Epithelial cell of esophagus (primary cell): ENCODE measurements at regions not wholly inside any gene's neighbourhood (a gene's known extent, or its start where the extent isn't known, plus 50 kb on each side); places are given as distances from the start of the nearest gene placed in this dataset.
"Not testable (repeated sequence)": the region's sequence is repeated elsewhere in the genome, so short reads cannot be mapped to it uniquely, and the experiment has no call there.

Source experiments
- DNase-seq: peaks from one replicate; pipeline ENCODE4 v3.0.0; 2010; ENCODE audit warnings: low read depth
- H3K4me3 ChIP-seq: 2 replicates; pipeline ENCODE4 v1.5.1; 2011; ENCODE audit warnings: mild to moderate bottlenecking, low read length, control low read depth
- TF ChIP-seq, protein P1 (sequence below): IDR thresholded peaks from 2 replicates; pipeline ENCODE4 v1.5.1; 2011; ENCODE audit warnings: low read depth, mild to moderate bottlenecking, low read length, control low read depth, inconsistent platforms; ENCODE audit not compliant: insufficient read depth; ENCODE audit errors: missing control alignments

DNA sequence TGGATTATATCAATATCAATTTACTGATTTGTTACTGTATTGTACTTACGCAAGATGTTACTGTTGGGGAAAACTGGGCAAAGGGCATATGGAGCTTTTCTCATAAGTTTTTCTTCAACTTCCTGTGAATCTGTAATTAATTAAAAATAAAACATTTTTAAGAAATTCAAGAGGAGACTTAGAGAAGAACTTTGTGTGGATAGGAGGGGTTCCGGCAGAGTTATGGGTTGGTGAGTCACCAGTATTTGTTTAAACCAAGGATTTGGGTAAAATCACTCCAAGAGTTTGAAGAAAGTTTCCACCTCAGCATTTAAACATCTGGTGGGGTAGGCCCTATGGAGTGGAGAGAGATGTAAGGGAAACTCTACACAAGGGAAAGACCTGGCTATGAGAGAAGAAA is 379.6 kb downstream of the TSHZ3 start:
- TF ChIP-seq, protein P1, sequence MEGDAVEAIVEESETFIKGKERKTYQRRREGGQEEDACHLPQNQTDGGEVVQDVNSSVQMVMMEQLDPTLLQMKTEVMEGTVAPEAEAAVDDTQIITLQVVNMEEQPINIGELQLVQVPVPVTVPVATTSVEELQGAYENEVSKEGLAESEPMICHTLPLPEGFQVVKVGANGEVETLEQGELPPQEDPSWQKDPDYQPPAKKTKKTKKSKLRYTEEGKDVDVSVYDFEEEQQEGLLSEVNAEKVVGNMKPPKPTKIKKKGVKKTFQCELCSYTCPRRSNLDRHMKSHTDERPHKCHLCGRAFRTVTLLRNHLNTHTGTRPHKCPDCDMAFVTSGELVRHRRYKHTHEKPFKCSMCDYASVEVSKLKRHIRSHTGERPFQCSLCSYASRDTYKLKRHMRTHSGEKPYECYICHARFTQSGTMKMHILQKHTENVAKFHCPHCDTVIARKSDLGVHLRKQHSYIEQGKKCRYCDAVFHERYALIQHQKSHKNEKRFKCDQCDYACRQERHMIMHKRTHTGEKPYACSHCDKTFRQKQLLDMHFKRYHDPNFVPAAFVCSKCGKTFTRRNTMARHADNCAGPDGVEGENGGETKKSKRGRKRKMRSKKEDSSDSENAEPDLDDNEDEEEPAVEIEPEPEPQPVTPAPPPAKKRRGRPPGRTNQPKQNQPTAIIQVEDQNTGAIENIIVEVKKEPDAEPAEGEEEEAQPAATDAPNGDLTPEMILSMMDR = no peak
- no peak overlapping the region for H3K4me3 ChIP-seq
- no peak for DNase-seq

DNA sequence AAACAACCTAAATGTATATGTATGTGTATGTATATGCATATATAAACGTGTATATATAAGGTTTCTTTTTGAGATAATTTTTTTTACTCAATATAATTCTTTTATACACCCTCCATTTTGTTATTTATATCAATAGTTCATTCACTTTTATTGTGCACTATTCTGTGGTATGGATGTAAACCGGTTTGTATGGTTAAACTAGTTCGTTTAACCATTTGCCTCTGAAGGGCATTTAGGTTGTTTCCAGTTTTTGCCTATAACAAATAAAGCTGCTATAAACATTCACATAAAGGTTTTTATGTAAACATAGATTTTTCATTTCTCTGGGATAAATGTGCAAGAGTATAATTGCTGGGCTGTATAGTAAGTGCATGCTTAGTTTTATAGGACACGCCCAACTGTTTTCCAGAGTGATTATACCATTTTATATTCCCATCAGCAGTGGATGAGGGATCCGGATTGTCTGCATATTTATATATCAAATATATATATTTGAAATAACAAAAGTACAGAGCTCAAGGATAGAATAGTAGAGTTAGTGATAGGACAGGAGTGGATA is 380.3 kb downstream of the TSHZ3 start:
- no peak for DNase-seq
- TF ChIP-seq, protein P1 = no peak
- no peak overlapping the region for H3K4me3 ChIP-seq

DNA sequence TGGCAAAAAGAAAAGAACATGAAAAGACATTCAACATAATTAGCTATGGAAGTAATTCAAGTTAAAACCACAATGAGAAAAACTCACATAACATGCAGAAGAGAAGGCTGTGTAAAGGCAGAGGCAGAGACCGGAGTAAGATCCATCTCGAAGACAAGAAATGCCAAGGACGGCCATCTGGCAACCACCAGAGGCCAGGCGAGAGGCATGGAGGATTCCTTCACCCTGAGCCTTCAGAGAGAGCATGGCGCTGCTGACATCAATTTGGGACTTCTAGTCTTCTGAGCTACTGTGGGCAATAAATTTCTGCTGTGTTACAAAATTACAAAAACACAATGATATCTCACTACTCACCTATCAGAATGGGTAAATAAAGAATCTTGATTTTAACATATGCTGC is 381.0 kb downstream of the TSHZ3 start:
- TF ChIP-seq, protein P1 = no peak
- DNase-seq = no peak
- H3K4me3 ChIP-seq = no peak overlapping the region

DNA sequence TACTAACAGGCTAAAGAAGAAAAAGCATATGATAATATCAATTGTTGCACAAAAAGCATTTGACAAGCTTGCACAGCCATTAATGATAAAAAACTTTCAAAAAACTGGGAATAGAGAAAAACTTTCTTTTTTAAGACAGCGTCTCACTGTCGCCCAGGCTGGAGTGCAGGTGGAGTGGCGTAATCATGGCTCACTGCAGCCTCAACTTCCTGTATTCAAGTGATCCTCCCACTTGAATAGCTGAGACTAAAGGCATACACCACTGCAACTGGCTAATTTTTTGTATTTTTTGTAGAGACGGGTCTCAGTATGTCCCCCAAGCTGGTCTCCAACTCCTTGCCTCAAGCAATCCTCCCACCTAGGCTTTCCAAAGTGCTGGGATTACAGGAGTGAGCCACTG is 382.8 kb downstream of the TSHZ3 start:
- DNase-seq = no peak
- TF ChIP-seq, protein P1 = no peak
- no peak overlapping the region for H3K4me3 ChIP-seq

DNA sequence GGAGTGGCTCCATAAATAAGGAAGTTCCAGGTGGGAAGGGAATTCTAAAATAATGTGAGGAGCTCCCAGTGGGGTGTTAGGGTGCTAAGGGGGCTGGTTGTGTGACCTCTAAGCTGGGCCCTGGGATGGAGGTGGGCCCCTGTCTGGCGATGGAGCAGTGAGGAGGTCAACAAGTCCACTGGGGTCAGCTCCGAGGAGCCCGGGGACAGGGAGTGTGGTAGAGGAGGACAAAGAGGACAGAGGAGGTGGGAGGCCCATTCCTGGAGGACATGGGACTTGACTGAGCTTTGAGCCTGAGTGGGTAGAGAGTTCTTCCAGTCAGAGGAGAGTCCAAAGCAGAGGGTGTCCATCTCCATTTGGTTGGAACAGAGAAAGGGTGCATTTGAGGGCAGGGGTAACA is 390.2 kb downstream of the TSHZ3 start:
- TF ChIP-seq, protein P1 = no peak
- H3K4me3 ChIP-seq = no peak overlapping the region
- DNase-seq = no peak

DNA sequence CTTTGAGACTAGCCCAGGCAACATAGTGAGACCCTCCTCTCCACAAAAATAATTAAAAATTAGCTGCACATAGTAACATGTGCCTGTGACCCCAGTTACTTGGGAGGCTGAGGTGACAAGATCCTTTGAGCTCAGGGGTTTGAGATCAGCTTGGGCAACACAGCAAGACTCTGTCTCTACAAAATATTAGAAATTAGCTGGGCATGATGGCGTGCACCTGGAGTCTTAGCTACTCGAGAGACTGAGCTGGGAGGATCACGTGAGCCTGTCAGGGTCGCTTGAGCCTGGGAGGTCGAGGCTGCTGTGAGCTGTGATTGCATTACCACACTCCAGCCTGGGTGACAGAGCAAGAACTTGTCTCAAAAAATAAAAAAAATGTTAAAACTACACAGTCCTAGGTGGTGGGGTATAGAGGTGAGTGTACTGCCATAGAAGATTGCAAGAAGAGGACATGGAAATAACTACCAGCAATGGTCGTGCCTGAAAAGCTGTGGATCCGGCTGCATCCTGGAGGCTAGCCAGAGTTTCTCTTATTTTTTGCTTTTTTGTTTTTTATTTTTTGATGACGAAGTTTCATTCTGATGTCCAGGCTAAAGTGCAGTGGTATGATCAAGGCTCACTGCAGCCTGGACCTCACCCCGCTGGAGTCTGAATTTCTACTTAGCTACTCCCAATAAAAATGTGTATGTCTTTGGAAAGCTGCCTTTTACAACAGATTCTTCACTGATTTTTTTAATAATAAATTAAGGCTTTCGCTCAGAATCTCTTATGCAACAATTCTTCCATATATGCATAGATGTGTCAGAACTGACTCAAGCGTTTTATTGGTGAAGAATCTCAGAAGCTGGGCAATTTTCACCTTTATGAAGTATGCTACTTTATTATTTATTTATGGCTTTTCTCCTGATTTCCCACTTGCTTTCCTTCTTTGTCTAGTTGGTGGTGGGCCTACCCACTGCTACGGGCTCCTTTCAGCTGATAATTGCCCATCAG is 393.8 kb downstream of the TSHZ3 start:
- TF ChIP-seq, protein P1 = no peak
- no peak overlapping the region for H3K4me3 ChIP-seq
- DNase-seq = no peak

DNA sequence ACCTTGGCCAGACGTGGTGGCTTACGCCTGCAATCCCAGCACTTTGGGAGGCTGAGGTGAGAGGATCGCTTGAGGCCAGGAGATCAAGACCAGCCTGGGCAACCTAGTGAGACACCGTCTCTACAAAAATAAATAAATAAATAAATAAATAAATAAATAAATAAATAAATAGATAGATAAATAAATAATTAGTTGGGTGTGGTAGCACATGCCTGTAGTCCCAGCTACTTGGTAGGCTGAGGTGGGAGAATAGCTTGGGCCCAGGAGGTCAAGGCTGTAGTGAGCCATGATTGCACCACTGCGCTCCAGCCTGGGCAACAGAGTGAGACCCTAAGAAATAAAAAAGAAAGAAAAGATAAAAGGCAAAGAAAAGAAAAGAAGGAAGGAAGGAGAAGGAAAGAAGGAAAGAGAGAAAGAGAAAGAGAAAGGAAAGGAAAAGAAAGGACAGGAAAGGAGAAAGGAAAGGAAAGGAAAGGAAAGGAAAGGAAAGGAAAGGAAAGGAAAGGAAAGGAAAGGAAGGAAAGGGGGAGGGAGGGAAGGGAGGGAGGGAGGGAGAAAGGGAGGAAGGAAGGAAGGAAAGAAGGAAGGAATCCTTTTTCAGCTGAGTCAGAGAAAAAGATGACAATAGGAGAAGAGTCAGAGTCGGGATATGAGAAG is 404.8 kb downstream of the TSHZ3 start:
- DNase-seq, H3K4me3 ChIP-seq: not testable (repeated sequence)
